Endothelial cell of umbilical vein (primary cell): ENCODE measurements at regions not wholly inside any gene's neighbourhood (a gene's known extent, or its start where the extent isn't known, plus 50 kb on each side); places are given as distances from the start of the nearest gene placed in this dataset.
A peak's percentile ranks its signal among the peaks of the same experiment; 100 is the strongest.

Experiments
- CTCF ChIP-seq, 2 donors: IDR thresholded peaks; 1 replicate in 1 of 2; 2 replicates in 1 of 2; pipeline ENCODE4 v1.5.1; 2011; ENCODE audit warnings: low read length in 2 of 2, mild to moderate bottlenecking in 2 of 2, moderate library complexity in 2 of 2, control low read depth in 1 of 2, inconsistent platforms in 1 of 2, low read depth in 1 of 2; ENCODE audit not compliant: insufficient read depth in 1 of 2; ENCODE audit errors: extremely low read depth in 1 of 2
- EZH2 ChIP-seq: IDR thresholded peaks from 2 replicates; pipeline ENCODE4 v1.6.1; 2012; ENCODE audit warnings: borderline replicate concordance, low read depth, mild to moderate bottlenecking, moderate library complexity, low read length, inconsistent platforms; ENCODE audit not compliant: severe bottlenecking
- POLR2A ChIP-seq: IDR thresholded peaks from 2 replicates; pipeline ENCODE4 v1.6.1; 2012; ENCODE audit warnings: low read depth, mild to moderate bottlenecking, control low read depth, low read length
- POLR2AphosphoS5 ChIP-seq: IDR thresholded peaks from 2 replicates; pipeline ENCODE4 v1.6.1; 2012; ENCODE audit warnings: low read depth, mild to moderate bottlenecking, control low read depth, low read length, moderate library complexity; ENCODE audit not compliant: insufficient read depth

GRCh38 chr5:77893225-77893860, 117.2 kb upstream of the TBCA start:
- TF ChIP-seq CTCF (IDR thresholded peaks at IDR 0.05; ENCODE audit: extremely low read depth in 1 of 2, insufficient read depth in 1 of 2, low read depth in 1 of 2, low read length in 2 of 2) (no peak), POLR2AphosphoS5 (peak; percentile 60), POLR2A (no peak), EZH2 (no peak)
